H9 (cell line): ENCODE measurements at regions not wholly inside any gene's neighbourhood (a gene's known extent, or its start where the extent isn't known, plus 50 kb on each side); places are given as distances from the start of the nearest gene placed in this dataset.

Experiments
- DNase-seq: peaks from one replicate; pipeline ENCODE4 v3.0.0-alpha.2; 2017
- H2AFZ ChIP-seq: one replicate; pipeline ENCODE4 v1.6.1; 2013; ENCODE audit warnings: mild to moderate bottlenecking, low read length, control low read depth, moderate library complexity
- H2AK5ac ChIP-seq: 2 replicates; pipeline ENCODE4 v1.6.1; 2013; ENCODE audit warnings: low read length, control low read depth, mixed read lengths; ENCODE audit not compliant: insufficient read length
- H2BK120ac ChIP-seq: one replicate; pipeline ENCODE4 v1.6.1; 2013; ENCODE audit warnings: low read depth, mild to moderate bottlenecking, low read length, control low read depth, inconsistent platforms; ENCODE audit not compliant: poor library complexity, severe bottlenecking
- H2BK12ac ChIP-seq: 2 replicates; pipeline ENCODE4 v1.6.1; 2013; ENCODE audit warnings: low read length, control low read depth, mixed read lengths, low read depth; ENCODE audit not compliant: insufficient read length
- H2BK15ac ChIP-seq: 2 replicates; pipeline ENCODE4 v1.6.1; 2013; ENCODE audit warnings: low read depth, low read length, control low read depth
- H2BK20ac ChIP-seq: one replicate; pipeline ENCODE4 v1.6.1; 2013; ENCODE audit warnings: low read depth, mild to moderate bottlenecking, low read length, control low read depth, inconsistent platforms; ENCODE audit not compliant: poor library complexity, severe bottlenecking
- H2BK5ac ChIP-seq: 2 replicates; pipeline ENCODE4 v1.6.1; 2013; ENCODE audit warnings: low read length, control low read depth, mixed read lengths; ENCODE audit not compliant: insufficient read length
- H3K14ac ChIP-seq: 2 replicates; pipeline ENCODE4 v1.6.1; 2013; ENCODE audit warnings: low read length, control low read depth; ENCODE audit not compliant: insufficient read depth
- H3K18ac ChIP-seq: 2 replicates; pipeline ENCODE4 v1.6.1; 2013; ENCODE audit warnings: low read depth, mild to moderate bottlenecking, mixed read lengths, low read length, control low read depth; ENCODE audit not compliant: insufficient read length
- H3K23ac ChIP-seq: 2 replicates; pipeline ENCODE4 v1.6.1; 2013; ENCODE audit warnings: low read length, control low read depth, mixed read lengths, low read depth; ENCODE audit not compliant: insufficient read length
- H3K23me2 ChIP-seq: 2 replicates; pipeline ENCODE4 v1.6.1; 2013; ENCODE audit warnings: low read depth, mild to moderate bottlenecking, mixed read lengths, low read length, control low read depth; ENCODE audit not compliant: insufficient read length, poor library complexity, severe bottlenecking
- H3K27ac ChIP-seq: 2 replicates; pipeline ENCODE4 v1.5.1; 2013; ENCODE audit warnings: low read length, control low read depth, mixed read lengths, low read depth; ENCODE audit not compliant: insufficient read length
- H3K27me3 ChIP-seq: 2 replicates; pipeline ENCODE4 v1.6.1; 2013; ENCODE audit warnings: low read length, control low read depth, inconsistent platforms; ENCODE audit not compliant: insufficient read depth
- H3K4ac ChIP-seq: 2 replicates; pipeline ENCODE4 v1.6.1; 2013; ENCODE audit warnings: low read depth, mild to moderate bottlenecking, control low read depth, inconsistent platforms, low read length, moderate library complexity
- H3K4me1 ChIP-seq: 2 replicates; pipeline ENCODE4 v1.6.1; 2013; ENCODE audit warnings: low read length, control low read depth, inconsistent platforms; ENCODE audit not compliant: insufficient read depth
- H3K4me2 ChIP-seq: 2 replicates; pipeline ENCODE4 v1.6.1; 2013; ENCODE audit warnings: low read length, control low read depth, mixed read lengths; ENCODE audit not compliant: insufficient read length, insufficient read depth
- H3K56ac ChIP-seq: 2 replicates; pipeline ENCODE4 v1.6.1; 2013; ENCODE audit warnings: low read depth, mild to moderate bottlenecking, mixed read lengths, low read length, control low read depth; ENCODE audit not compliant: insufficient read length
- H3K79me1 ChIP-seq: 2 replicates; pipeline ENCODE4 v1.6.1; 2013; ENCODE audit warnings: low read depth, mild to moderate bottlenecking, moderate library complexity, low read length, control low read depth, inconsistent platforms; ENCODE audit not compliant: insufficient read depth, poor library complexity, severe bottlenecking
- H3K79me2 ChIP-seq: 2 replicates; pipeline ENCODE4 v1.6.1; 2013; ENCODE audit warnings: low read length, control low read depth, inconsistent platforms; ENCODE audit not compliant: insufficient read depth
- H3K9ac ChIP-seq: 2 replicates; pipeline ENCODE4 v1.6.1; 2013; ENCODE audit warnings: low read length, control low read depth, mixed read lengths; ENCODE audit not compliant: insufficient read length; ENCODE audit errors: extremely low read depth
- H3K9me3 ChIP-seq: one replicate; pipeline ENCODE4 v1.6.1; 2013; ENCODE audit warnings: low read depth, low read length, inconsistent platforms; ENCODE audit not compliant: control insufficient read depth
- H3T11ph ChIP-seq: one replicate; pipeline ENCODE4 v1.6.1; 2013; ENCODE audit warnings: mild to moderate bottlenecking, low read length, control low read depth, inconsistent platforms
- H4K20me1 ChIP-seq: one replicate; pipeline ENCODE4 v1.6.1; 2013; ENCODE audit not compliant: control insufficient read depth, insufficient read length, insufficient read depth
- H4K5ac ChIP-seq: 2 replicates; pipeline ENCODE4 v1.6.1; 2013; ENCODE audit warnings: low read depth, mild to moderate bottlenecking, mixed read lengths, low read length, control low read depth; ENCODE audit not compliant: insufficient read length
- H4K8ac ChIP-seq: replicated peaks from 2 replicates; pipeline ENCODE4 v1.6.1; 2013; ENCODE audit warnings: low read length, control low read depth, mixed read lengths, low read depth; ENCODE audit not compliant: insufficient read length
- H4K91ac ChIP-seq: 2 replicates; pipeline ENCODE4 v1.6.1; 2013; ENCODE audit warnings: low read depth, mild to moderate bottlenecking, moderate library complexity, mixed read lengths, low read length, control low read depth; ENCODE audit not compliant: insufficient read length
- H3K27ac Mint-ChIP-seq, 3 experiments: 2 replicates in 2 of 3; 3 replicates in 1 of 3; pipeline ENCODE4 v1.8.0; 2020 to 2021; ENCODE audit warnings: mixed read lengths in 3 of 3, mild to moderate bottlenecking in 1 of 3, moderate library complexity in 1 of 3
- H3K27me3 Mint-ChIP-seq: 2 replicates; pipeline ENCODE4 v1.8.0; 2021; ENCODE audit warnings: low read depth, mild to moderate bottlenecking, moderate library complexity, mixed read lengths
- H3K36me3 Mint-ChIP-seq, 3 experiments: 2 replicates in 2 of 3; 3 replicates in 1 of 3; pipeline ENCODE4 v1.8.0; 2020 to 2021; ENCODE audit warnings: low read depth in 3 of 3, mixed read lengths in 3 of 3; ENCODE audit not compliant: insufficient read depth in 1 of 3
- H3K4me1 Mint-ChIP-seq, 2 experiments: 2 replicates each; pipeline ENCODE4 v1.8.0; 2020; ENCODE audit warnings: mixed read lengths in 2 of 2
- H3K4me3 Mint-ChIP-seq, 2 experiments: 2 replicates in 1 of 2; 3 replicates in 1 of 2; pipeline ENCODE4 v1.8.0; 2020 to 2021; ENCODE audit warnings: mild to moderate bottlenecking in 2 of 2, mixed read lengths in 2 of 2, moderate library complexity in 1 of 2
- H3K9me3 Mint-ChIP-seq, 2 experiments: 2 replicates in 1 of 2; 3 replicates in 1 of 2; pipeline ENCODE4 v1.8.0; 2020; ENCODE audit warnings: mild to moderate bottlenecking in 2 of 2, mixed read lengths in 2 of 2, moderate library complexity in 1 of 2
- CTCF ChIP-seq: fragments of 200-600 bp; sonication (generic); conservative IDR thresholded peaks from 3 replicates; pipeline ENCODE4 v1.8.0; 2021; ENCODE audit warnings: antibody characterized with exemption, mild to moderate bottlenecking
- WGBS: extraction: QIAGEN DNeasy Blood & Tissue Kit; methylation state at CpG from one replicate; pipeline ENCODE4 v1.1.7; 2013; ENCODE audit warnings: missing lambda C conversion rate, low lambda C conversion rate, mixed read lengths; ENCODE audit not compliant: insufficient read length; ENCODE audit errors: extremely low coverage; 5-methylcytosine and 5-hydroxymethylcytosine counted together

GRCh38 chr11:89125298-89125697, 52.4 kb upstream of the TYR start:
- Mint-ChIP-seq H3K36me3 (no peaks in the 10 kb centered on the region), H3K4me1 (no peaks in the 10 kb centered on the region), H3K27ac (no peak overlapping the region), H3K27me3 (no peaks in the 10 kb centered on the region), H3K4me3 (no peak overlapping the region), H3K9me3 (no peaks in the 10 kb centered on the region)
- Histone ChIP-seq H3K79me2 (no peaks in the 10 kb centered on the region), H4K5ac (no peak overlapping the region), H3K23ac (no peak overlapping the region), H3K9ac (no peak overlapping the region), H3K14ac (no peak overlapping the region), H2AK5ac (no peak overlapping the region), H4K91ac (no peak overlapping the region), H3K27me3 (no peaks in the 10 kb centered on the region), H3K4ac (no peak overlapping the region), H2AFZ (no peak overlapping the region), H2BK20ac (no peak overlapping the region), H2BK120ac (no peak overlapping the region), H2BK5ac (no peak overlapping the region), H3K27ac (no peak overlapping the region), H2BK15ac (no peak overlapping the region), H4K20me1 (no peaks in the 10 kb centered on the region), H3K4me1 (no peaks in the 10 kb centered on the region), H3K9me3 (no peaks in the 10 kb centered on the region), H3K79me1 (no peaks in the 10 kb centered on the region), H4K8ac (no peak overlapping the region), H3K23me2 (no peaks in the 10 kb centered on the region), H3K4me2 (no peak overlapping the region), H3K18ac (no peak overlapping the region), H2BK12ac (no peak overlapping the region), H3T11ph (no peak overlapping the region), H3K56ac (no peak overlapping the region)
- DNase-seq: peak; percentile 43
- peak; percentile 46; the same call in 2 of the 3 replicates for TF ChIP-seq CTCF
- no CpG with 5 or more reads among the region's 1 CpG for WGBS
